GM10266 (cell line): ENCODE measurements at regions not wholly inside any gene's neighbourhood (a gene's known extent, or its start where the extent isn't known, plus 50 kb on each side); places are given as distances from the start of the nearest gene placed in this dataset.

Experiments
- DNase-seq: peaks from one replicate; pipeline ENCODE4 v3.0.0; 2012; ENCODE audit errors: extremely low spot score
- TF ChIP-seq, protein P1 (sequence below): IDR thresholded peaks from 2 replicates; pipeline ENCODE4 v1.5.1; 2012; ENCODE audit warnings: mild to moderate bottlenecking, low read depth; ENCODE audit not compliant: control insufficient read depth, insufficient read depth; ENCODE audit errors: missing control alignments

DNA sequence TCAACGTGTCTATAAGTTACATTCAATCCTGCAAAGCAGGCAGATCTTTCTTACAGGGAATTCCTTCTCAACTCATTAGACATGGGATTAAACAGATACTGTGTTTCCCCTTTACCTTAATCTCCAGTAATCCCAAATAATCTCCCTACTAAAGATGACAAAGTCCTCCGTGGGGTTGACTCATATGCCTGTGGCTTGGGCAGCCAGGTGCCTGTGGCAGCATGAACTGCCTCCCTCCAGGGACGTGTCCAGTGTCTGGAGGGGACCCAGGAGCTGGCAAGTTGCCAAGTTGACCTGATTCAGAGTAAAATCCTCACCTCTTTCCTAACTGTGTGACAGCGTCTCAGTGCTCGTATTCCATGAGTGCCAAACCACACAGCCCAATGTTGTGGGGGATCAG is 94.6 kb upstream of the PTCH1 start:
- TF ChIP-seq, protein P1, sequence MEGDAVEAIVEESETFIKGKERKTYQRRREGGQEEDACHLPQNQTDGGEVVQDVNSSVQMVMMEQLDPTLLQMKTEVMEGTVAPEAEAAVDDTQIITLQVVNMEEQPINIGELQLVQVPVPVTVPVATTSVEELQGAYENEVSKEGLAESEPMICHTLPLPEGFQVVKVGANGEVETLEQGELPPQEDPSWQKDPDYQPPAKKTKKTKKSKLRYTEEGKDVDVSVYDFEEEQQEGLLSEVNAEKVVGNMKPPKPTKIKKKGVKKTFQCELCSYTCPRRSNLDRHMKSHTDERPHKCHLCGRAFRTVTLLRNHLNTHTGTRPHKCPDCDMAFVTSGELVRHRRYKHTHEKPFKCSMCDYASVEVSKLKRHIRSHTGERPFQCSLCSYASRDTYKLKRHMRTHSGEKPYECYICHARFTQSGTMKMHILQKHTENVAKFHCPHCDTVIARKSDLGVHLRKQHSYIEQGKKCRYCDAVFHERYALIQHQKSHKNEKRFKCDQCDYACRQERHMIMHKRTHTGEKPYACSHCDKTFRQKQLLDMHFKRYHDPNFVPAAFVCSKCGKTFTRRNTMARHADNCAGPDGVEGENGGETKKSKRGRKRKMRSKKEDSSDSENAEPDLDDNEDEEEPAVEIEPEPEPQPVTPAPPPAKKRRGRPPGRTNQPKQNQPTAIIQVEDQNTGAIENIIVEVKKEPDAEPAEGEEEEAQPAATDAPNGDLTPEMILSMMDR: no peak
- DNase-seq: no peak

DNA sequence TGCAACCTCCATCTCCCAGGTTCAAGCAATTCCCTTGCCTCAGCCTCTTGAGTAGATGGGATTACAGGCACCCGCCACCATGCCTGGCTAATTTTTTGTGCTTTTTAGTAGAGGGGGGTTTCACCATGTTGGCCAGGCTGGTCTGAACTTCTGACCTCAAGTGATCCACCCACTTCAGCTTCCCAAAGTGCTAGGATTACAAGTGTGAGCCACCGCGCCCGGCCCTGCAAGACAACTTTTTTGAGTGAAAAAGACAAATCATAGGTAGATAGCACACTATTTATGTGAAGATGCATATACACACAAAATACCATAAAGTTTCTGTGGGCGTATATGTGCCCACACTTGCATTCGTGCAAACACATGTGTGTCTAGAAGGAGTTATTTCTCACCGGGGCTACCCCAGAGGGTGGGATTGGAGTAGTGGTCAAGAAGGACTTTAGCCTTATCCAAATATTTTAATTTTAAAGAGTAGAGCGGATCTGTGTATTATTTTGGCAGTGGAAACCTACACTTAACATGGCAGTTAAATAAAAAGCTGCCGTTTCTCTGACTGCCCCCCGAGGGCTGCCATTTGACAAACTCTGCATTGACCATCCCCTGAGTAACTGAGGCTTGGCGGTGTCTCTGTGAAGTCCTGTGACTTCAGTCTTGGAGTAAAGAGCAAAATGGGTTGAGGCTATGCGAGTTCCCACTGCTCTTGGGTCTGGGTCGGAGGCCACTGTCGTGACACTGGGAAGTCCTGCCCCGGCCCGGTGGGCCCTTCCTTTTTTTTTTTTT is 93.4 kb upstream of the PTCH1 start:
- TF ChIP-seq, protein P1: no peak
- DNase-seq: no peak

DNA sequence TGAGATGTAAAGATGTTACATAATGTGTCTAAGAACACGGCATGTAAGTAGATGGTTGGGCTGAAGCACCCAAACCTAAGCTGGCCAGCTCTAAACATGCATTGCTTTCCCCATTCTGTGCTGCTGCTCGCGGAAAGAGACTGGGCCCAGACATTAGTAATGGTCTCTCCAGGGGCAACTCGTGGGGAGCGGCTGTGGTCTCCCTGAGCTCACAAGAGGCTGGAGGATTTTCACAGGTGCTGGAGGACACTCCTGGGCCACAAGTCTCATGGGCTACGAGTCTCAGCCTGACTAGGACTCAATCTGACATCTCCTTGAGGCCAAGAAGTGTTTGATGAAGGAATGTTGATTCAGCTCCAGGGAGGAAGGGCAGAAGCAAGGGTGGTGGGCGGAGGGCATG is 92.7 kb upstream of the PTCH1 start:
- TF ChIP-seq, protein P1: no peak
- DNase-seq: no peak

DNA sequence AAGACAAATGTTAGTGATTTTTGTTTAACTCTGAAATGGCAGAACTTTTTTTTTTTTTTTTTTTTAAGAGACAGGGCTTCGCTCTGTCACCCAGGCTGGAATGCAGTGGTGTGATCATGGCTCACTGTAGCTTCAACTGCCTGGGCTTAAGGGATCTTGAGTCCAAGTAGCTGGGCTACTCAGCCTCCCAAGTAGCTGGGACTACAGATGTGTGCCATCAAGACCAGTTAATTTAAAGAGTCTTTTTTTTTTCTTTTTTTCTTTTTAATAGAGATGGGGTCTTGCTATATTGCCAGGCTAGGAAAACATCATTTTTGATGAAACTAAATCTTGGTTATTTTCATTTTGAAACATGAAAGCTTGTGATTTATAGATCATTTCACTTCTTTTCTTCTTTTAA is 91.6 kb upstream of the PTCH1 start:
- no peak for DNase-seq
- TF ChIP-seq, protein P1: no peak

DNA sequence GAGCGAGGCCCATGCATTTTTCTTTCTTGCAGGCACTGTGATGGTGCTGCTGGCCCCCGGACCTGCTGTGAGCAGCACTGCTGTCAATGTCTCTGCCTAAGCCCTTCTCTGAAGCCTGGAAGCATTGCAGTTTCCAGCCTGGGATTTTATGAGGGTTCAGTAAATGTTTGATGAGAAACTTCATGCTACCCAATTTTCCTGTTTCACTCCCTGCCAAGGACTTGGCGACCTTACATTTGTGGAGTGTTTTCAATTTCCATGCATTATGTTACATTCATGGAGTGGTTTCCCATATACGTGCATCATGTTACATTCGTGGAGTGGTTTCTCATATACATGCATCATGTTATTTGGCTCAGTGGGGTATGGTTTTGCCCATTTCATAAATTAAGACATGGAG is 90.7 kb upstream of the PTCH1 start:
- DNase-seq: no peak

DNA sequence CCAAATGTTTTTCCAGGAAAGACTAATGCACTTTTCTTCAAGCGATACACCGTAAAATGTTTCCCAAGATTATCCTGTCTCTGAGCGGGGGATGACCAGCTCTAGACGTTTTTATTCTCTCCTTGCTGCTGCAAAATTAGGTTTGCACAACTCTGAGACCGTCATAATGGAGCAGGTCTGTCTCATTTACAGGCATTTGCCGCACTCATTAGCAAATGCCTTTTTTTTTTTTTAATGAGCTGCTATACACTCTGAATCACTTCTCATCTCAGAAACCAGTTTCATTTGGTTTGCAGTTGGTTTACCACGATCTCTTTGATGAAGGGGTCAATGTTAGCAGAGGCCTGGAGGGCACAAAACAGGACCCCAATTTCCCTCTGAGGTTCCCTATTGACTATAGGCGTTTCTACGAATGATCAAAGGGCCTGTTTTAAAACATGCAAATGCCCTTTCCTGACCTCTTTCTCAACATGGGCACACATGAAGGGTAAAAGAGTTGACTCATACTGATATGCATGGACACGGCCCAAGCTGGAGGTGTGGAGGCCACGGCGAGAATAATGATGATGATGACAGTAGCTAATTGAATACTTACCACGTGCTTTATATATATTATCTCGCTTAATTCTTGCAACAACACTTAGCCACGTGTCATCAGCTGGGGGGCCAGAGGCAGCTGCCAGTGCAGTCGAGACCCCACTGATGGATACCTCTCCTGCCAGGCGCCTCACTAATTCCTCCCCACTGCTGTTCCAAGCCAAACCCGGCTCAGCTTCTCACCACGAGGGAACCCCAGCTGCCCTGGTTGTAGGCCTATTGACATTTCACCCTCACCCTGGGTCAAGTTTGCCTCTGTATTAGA is 89.9 kb upstream of the PTCH1 start:
- TF ChIP-seq, protein P1: no peak
- DNase-seq: no peak

More for the DNA sequence above, 90.7 kb upstream of the PTCH1 start:
- TF ChIP-seq, protein P1: no peak

DNA sequence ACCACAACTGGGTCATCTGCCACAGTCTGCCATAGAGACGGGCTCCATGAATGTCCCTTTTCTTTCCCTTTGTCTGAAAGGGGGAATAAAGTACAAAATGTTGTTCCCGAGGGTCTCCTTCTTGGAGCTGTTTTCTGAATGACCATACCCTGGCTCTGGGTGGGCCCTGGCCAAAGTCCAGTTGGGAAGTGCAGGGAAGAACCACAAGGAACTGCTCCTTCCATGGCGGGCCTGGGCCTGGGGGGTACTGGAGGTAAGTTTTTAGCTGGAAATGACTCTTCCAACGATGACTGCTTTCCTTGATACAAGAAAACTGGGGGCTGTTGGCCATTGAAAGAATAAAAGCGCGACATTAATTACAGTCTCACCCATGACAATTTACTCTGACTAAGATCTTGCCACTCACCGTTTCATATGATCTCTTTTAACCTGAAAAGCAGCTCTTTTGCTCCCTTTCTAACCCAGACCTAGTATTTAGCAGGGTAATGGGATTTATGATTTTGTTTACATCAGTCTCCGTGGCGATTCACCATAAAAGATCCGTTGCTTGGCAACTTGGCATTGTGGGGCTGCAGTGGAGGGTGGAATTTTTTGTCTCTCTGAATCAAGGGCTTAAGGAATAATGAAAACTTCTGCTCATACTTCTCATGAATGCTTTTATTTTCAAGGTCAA is 89.2 kb upstream of the PTCH1 start:
- DNase-seq: no peak
- TF ChIP-seq, protein P1: no peak
